ENCODE measurements at regions not wholly inside any gene's neighbourhood (a gene's known extent, or its start where the extent isn't known, plus 50 kb on each side); places are given as distances from the start of the nearest gene placed in this dataset.

DNA sequence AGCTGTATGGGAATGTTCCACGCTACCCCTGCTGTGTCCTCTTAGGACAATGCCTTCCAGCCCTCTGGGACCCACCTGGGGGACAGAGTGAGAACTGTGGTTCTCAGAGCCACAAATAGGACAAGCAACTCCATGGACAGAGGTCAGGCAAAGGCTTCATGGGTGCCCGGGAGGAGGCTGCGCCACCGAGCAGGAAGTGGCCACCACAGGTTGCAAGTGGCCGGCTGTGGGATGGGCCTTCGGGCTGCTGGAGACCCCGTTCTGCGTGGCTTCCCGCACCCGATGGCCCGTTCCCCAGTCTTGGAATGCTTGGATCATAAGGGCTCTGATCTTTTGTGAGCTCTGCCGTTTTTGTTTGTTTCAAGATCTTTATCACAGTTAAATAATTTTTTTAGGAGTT, 118.8 kb downstream of the BOD1 start:
- no peaks in the 10 kb centered on the region for H3K27me3 Mint-ChIP-seq (ENCODE audit: unreplicated experiment)
- no peak for TF ChIP-seq CTCF (IDR thresholded peaks at IDR 0.05; ENCODE audit: partially characterized antibody, unreplicated experiment)
- no peak overlapping the region for H3K27ac Mint-ChIP-seq (ENCODE audit: unreplicated experiment)
- no peak for DNase-seq
- H3K36me3 Mint-ChIP-seq (ENCODE audit: unreplicated experiment) = no peaks in the 10 kb centered on the region
- peaks cover 15% of the 10 kb centered on the region for H3K4me1 Mint-ChIP-seq (ENCODE audit: low read depth, unreplicated experiment)
- H3K4me3 Mint-ChIP-seq (ENCODE audit: unreplicated experiment) = no peak overlapping the region
- H3K9me3 Mint-ChIP-seq (ENCODE audit: unreplicated experiment) = peaks cover 3% of the 10 kb centered on the region

GRCh38 chr5:173496883-173497255, 119.6 kb downstream of the BOD1 start:
- Mint-ChIP-seq H3K9me3 (ENCODE audit: unreplicated experiment) (peaks cover 3% of the 10 kb centered on the region), H3K27me3 (ENCODE audit: unreplicated experiment) (peaks cover 2% of the 10 kb centered on the region), H3K27ac (ENCODE audit: unreplicated experiment) (no peak overlapping the region), H3K4me1 (ENCODE audit: low read depth, unreplicated experiment) (peaks cover 15% of the 10 kb centered on the region), H3K4me3 (ENCODE audit: unreplicated experiment) (no peak overlapping the region), H3K36me3 (ENCODE audit: unreplicated experiment) (no peaks in the 10 kb centered on the region)
- DNase-seq = no peak
- no peak for TF ChIP-seq CTCF (IDR thresholded peaks at IDR 0.05; ENCODE audit: partially characterized antibody, unreplicated experiment)

DNA sequence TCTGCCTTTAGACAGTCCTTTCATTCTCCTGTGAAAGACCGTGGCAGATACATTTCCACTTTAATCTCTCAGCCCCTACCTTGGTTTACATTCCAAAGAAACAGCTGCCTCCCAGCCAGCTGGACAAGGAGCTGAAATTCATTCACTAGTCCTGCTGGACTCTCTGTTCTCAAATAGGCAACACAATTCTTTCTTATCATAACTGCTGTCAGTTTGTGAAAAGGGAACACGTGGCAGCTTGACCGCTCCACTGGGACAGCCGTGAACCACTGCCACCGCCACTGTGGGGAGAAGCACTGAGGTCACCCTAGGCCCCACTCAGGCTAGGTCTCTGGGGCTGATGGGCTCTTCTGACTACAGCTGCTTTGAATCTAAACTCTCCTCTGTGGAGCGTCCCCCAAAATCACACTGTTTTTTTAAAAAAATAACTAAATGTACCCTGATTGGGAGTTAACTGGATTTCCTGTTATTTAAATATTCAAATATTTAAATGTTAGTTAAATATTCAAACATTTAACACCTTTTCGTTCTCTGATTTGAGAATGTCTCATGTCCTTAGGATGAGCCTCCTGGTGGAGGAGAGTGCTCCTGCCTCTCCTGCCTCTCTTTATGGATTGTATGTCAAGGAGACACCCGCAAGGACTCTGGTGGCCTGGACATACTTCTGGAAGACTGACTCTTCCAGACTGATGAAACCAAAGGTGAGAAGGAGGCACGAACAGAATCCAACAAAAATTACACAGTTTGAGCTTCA, 120.1 kb downstream of the BOD1 start:
- Mint-ChIP-seq H3K9me3 (ENCODE audit: unreplicated experiment) (peaks cover 4% of the 10 kb centered on the region), H3K27me3 (ENCODE audit: unreplicated experiment) (peaks cover 2% of the 10 kb centered on the region), H3K36me3 (ENCODE audit: unreplicated experiment) (no peaks in the 10 kb centered on the region), H3K27ac (ENCODE audit: unreplicated experiment) (no peak overlapping the region), H3K4me1 (ENCODE audit: low read depth, unreplicated experiment) (peaks cover 15% of the 10 kb centered on the region), H3K4me3 (ENCODE audit: unreplicated experiment) (no peak overlapping the region)
- no peak for TF ChIP-seq CTCF (IDR thresholded peaks at IDR 0.05; ENCODE audit: partially characterized antibody, unreplicated experiment)
- no peak for DNase-seq

DNA sequence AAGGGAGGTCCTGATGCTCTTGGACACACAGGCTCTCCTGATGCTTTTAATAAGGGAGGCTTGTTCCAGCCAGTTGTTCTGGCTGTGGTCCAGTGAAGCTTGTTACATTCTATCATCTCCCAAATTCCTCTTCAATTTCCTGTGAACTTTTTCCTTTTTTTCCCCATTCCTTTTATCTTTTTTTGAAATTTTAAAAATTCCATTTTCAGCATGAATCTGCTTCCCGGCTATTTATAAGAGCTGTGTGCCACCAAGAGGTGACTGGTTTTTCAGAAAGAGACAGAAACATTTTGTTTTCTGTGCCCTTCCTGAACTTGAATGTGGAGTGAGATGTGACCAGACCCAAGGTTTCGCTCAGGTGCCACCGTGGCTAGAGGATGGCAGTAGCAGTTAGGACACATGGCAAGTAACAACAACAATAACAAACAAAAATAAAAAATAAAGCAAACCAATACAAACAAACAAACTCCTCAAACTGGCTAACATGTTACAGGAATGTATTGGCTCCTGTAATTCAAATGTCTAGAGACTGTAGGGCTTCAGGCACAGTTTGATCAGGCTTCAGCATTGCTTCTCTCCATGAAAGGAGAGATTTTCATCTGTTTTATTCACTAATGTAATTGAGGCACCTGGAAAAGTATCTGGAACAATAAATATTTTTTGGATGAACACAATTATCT, 121.1 kb downstream of the BOD1 start:
- no peak overlapping the region for H3K4me3 Mint-ChIP-seq (ENCODE audit: unreplicated experiment)
- H3K27me3 Mint-ChIP-seq (ENCODE audit: unreplicated experiment) = peaks cover 2% of the 10 kb centered on the region
- H3K9me3 Mint-ChIP-seq (ENCODE audit: unreplicated experiment) = peaks cover 2% of the 10 kb centered on the region
- H3K36me3 Mint-ChIP-seq (ENCODE audit: unreplicated experiment) = no peaks in the 10 kb centered on the region
- no peak for TF ChIP-seq CTCF (IDR thresholded peaks at IDR 0.05; ENCODE audit: partially characterized antibody, unreplicated experiment)
- H3K4me1 Mint-ChIP-seq (ENCODE audit: low read depth, unreplicated experiment) = peaks cover 13% of the 10 kb centered on the region
- H3K27ac Mint-ChIP-seq (ENCODE audit: unreplicated experiment) = no peak overlapping the region
- no peak for DNase-seq

DNA sequence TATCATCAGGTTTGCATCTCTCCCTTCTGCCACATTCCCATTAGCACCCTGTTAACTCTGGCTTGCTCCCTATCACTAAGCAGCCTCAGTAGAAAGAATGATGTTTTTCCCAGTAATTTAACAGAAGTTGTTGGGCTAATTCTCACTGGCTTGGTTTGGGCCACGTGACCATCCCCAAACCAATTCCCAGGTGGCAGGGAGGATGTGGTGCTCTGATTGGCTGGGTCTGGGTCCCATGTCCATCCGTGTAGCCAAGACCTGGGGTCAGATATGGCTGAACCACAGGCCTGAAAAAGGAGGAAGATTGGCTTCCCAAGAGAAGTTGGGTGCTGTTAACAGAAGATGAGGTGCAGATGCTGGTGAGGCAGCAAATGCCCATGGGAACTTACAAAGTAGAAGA, 122.0 kb downstream of the BOD1 start:
- no peak for TF ChIP-seq CTCF (IDR thresholded peaks at IDR 0.05; ENCODE audit: partially characterized antibody, unreplicated experiment)
- DNase-seq = no peak
- H3K27me3 Mint-ChIP-seq (ENCODE audit: unreplicated experiment) = peaks cover 2% of the 10 kb centered on the region
- H3K9me3 Mint-ChIP-seq (ENCODE audit: unreplicated experiment) = peaks cover 2% of the 10 kb centered on the region
- peaks cover 13% of the 10 kb centered on the region for H3K4me1 Mint-ChIP-seq (ENCODE audit: low read depth, unreplicated experiment)
- H3K27ac Mint-ChIP-seq (ENCODE audit: unreplicated experiment) = no peak overlapping the region
- no peaks in the 10 kb centered on the region for H3K36me3 Mint-ChIP-seq (ENCODE audit: unreplicated experiment)
- no peak overlapping the region for H3K4me3 Mint-ChIP-seq (ENCODE audit: unreplicated experiment)
